Adrenal gland (tissue), 5 donors: ENCODE measurements at regions not wholly inside any gene's neighbourhood (a gene's known extent, or its start where the extent isn't known, plus 50 kb on each side); places are given as distances from the start of the nearest gene placed in this dataset.

Experiments
- CTCF ChIP-seq, 6 experiments: fragments of 450-650 bp in 4 of 6; fragments of 200-600 bp in 2 of 6; sonication (generic) in 1 of 6; IDR thresholded peaks; 1 replicate in 5 of 6; 2 replicates in 1 of 6; pipeline versions ENCODE4 v1.5.1 to v1.8.0; 2016 to 2021; ENCODE audit warnings: antibody characterized with exemption in 6 of 6, mild to moderate bottlenecking in 2 of 6, moderate library complexity in 1 of 6
- POLR2A ChIP-seq, 2 donors: fragments of 450-650 bp; IDR thresholded peaks; one replicate each; pipeline ENCODE4 v1.6.1; 2017; ENCODE audit warnings: antibody characterized with exemption in 2 of 2, mild to moderate bottlenecking in 2 of 2, moderate library complexity in 1 of 2
- donor health status: DM: no; HTN: no; CAD: no.

GRCh38 chr1:194367121-194367520 lies 1180.7 kb upstream of the B3GALT2 start:
- TF ChIP-seq CTCF (IDR thresholded peaks at IDR 0.05) (no peak), POLR2A (IDR thresholded peaks at IDR 0.05) (no peak)
